ENCODE measurements at regions not wholly inside any gene's neighbourhood (a gene's known extent, or its start where the extent isn't known, plus 50 kb on each side); places are given as distances from the start of the nearest gene placed in this dataset.

- no peaks in the 10 kb centered on the region for H3K9me3 ChIP-seq (ENCODE audit: insufficient read depth in 2 of 2, low read depth in 1 of 2, low read length in 1 of 2)
Observed at GRCh38 chr5:152527358-152528052, 122.4 kb upstream of the NMUR2 start.

More at GRCh38 chr5:152527358-152528052, 122.4 kb upstream of the NMUR2 start:
- WGBS, 2 experiments (ENCODE audit: extremely low coverage in 1 of 2, insufficient coverage in 1 of 2, insufficient read length in 1 of 2, insufficient replicate concordance in 2 of 2, low coverage in 1 of 2, low lambda C conversion rate in 2 of 2, missing lambda C conversion rate in 1 of 2): 92% methylated on average over 3 of the region's 3 CpGs; no CpG with 5 or more reads in 1 of the 2 experiments
- no peak overlapping the region for H3K23ac ChIP-seq (ENCODE audit: insufficient read length)
- no peaks in the 10 kb centered on the region for H3K79me1 ChIP-seq (ENCODE audit: low read depth, low read length)
- H3K14ac ChIP-seq (ENCODE audit: insufficient read length): no peak overlapping the region
- H2BK12ac ChIP-seq (ENCODE audit: low read depth, low read length): no peak overlapping the region
- TF ChIP-seq RXRA (IDR thresholded peaks at IDR 0.05; ENCODE audit: insufficient read depth, low read depth, low read length) (no peak), SIRT6 (IDR thresholded peaks at IDR 0.05; ENCODE audit: low read length) (no peak), POU5F1 (IDR thresholded peaks at IDR 0.05; ENCODE audit: low read depth, low read length) (no peak), KDM1A (IDR thresholded peaks at IDR 0.05; ENCODE audit: borderline replicate concordance, low read length) (no peak), CHD2 (IDR thresholded peaks at IDR 0.05; ENCODE audit: low read length) (no peak), SIN3A (conservative IDR thresholded peaks at IDR 0.05 in 1 of 2, IDR thresholded peaks at IDR 0.05 in 1 of 2; ENCODE audit: low read depth in 1 of 2, low read length in 2 of 2) (no peak), RNF2 (IDR thresholded peaks at IDR 0.05; ENCODE audit: borderline replicate concordance, low read depth, low read length, missing control alignments, poor library complexity, severe bottlenecking) (no peak), TEAD4 (IDR thresholded peaks at IDR 0.05; ENCODE audit: low read depth, low read length) (no peak), TAF1 (IDR thresholded peaks at IDR 0.05; ENCODE audit: low read depth, low read length) (no peak)
- no peak overlapping the region for H4K91ac ChIP-seq (replicated peaks; ENCODE audit: insufficient read length, low read length)
- no peak overlapping the region for H2BK120ac ChIP-seq (replicated peaks; ENCODE audit: low read depth, low read length)
- H3K79me2 ChIP-seq (ENCODE audit: control insufficient read depth in 1 of 2, insufficient read depth in 2 of 2, low read length in 2 of 2): no peaks in the 10 kb centered on the region
- H3K36me3 ChIP-seq (ENCODE audit: control insufficient read depth in 2 of 4, insufficient read depth in 4 of 4, low read length in 3 of 4): no peaks in the 10 kb centered on the region
- no peak overlapping the region for H4K8ac ChIP-seq (ENCODE audit: extremely low read depth, insufficient read depth, low read length)
- H3K56ac ChIP-seq (replicated peaks; ENCODE audit: insufficient read length, low read depth, low read length): no peak overlapping the region
- no peak overlapping the region for H3K18ac ChIP-seq (ENCODE audit: extremely low read depth, low read length)
- no peak overlapping the region for H2BK15ac ChIP-seq (ENCODE audit: low read length)
- no peaks in the 10 kb centered on the region for H4K20me1 ChIP-seq (replicated peaks in 1 of 2; ENCODE audit: control insufficient read depth in 1 of 2, insufficient read depth in 2 of 2, low read length in 2 of 2)
- H4K5ac ChIP-seq (ENCODE audit: insufficient read length, low read depth, low read length): no peak overlapping the region
- DNase-seq (ENCODE audit: low read depth in 1 of 2, low spot score in 2 of 2): no peak
- no peaks in the 10 kb centered on the region for H3K27me3 ChIP-seq (replicated peaks in 1 of 4; ENCODE audit: control insufficient read depth in 3 of 4, extremely low read depth in 1 of 4, insufficient read depth in 3 of 4, low read length in 3 of 4)
- peaks cover 0 to 16% (median 4%) of the 10 kb centered on the region in 4 experiments; a peak in 5 of 7 replicates for H3K4me1 ChIP-seq (replicated peaks in 1 of 4; ENCODE audit: control insufficient read depth in 3 of 4, insufficient read depth in 4 of 4, low read length in 3 of 4)
- H3K23me2 ChIP-seq (ENCODE audit: low read depth, low read length): no peaks in the 10 kb centered on the region
- no peak overlapping the region for H3K27ac ChIP-seq (ENCODE audit: low read depth, low read length)
- no peak for FAIRE-seq
- H2AFZ ChIP-seq (ENCODE audit: low read length): no peak overlapping the region
- CTCF ChIA-PET (ENCODE audit: partially characterized antibody): interaction anchor here (0.5 to 3.4 kb wide), 2 partner anchors 14 to 159 kb away, joined by 4 to 13 read pairs; no protein-coding TSS in a partner anchor
- no peak overlapping the region for H3K4me2 ChIP-seq (ENCODE audit: insufficient read depth in 1 of 2, low read depth in 2 of 2, low read length in 2 of 2)
- H3K9ac ChIP-seq (replicated peaks in 1 of 4; ENCODE audit: extremely low read depth in 1 of 4, low read depth in 3 of 4, low read length in 3 of 4): no peak overlapping the region
- H2BK20ac ChIP-seq (ENCODE audit: low read length): no peak overlapping the region
- no peak overlapping the region for H2AK5ac ChIP-seq (ENCODE audit: low read depth, low read length)
- H3K4me3 ChIP-seq (ENCODE audit: extremely low read depth in 1 of 4, insufficient read depth in 2 of 4, low read depth in 3 of 4, low read length in 4 of 4): no peak overlapping the region
- POLR2A ChIA-PET (ENCODE audit: partially characterized antibody): no interaction called here
- H3K4ac ChIP-seq (replicated peaks; ENCODE audit: insufficient read length, low read depth, low read length): no peak overlapping the region
- no peak overlapping the region for H2BK5ac ChIP-seq (ENCODE audit: low read depth, low read length)
